DMS79 (cell line): ENCODE measurements at regions not wholly inside any gene's neighbourhood (a gene's known extent, or its start where the extent isn't known, plus 50 kb on each side); places are given as distances from the start of the nearest gene placed in this dataset.
A peak's percentile ranks its signal among the peaks of the same experiment; 100 is the strongest.

Source experiments
- DNase-seq: peaks from one replicate; lab custom pipeline; 2025; lab: John Stamatoyannopoulos, UW

GRCh38 chr7:67683628-67684027 is 687.0 kb downstream of the TYW1 start:
- DNase-seq = no peak

- no peak for DNase-seq
These were observed 694.1 kb downstream of the TYW1 start for GRCh38 chr7:67690700-67691099.

GRCh38 chr7:67692425-67692824 is 695.8 kb downstream of the TYW1 start:
- peak; percentile 2 for DNase-seq

DNA sequence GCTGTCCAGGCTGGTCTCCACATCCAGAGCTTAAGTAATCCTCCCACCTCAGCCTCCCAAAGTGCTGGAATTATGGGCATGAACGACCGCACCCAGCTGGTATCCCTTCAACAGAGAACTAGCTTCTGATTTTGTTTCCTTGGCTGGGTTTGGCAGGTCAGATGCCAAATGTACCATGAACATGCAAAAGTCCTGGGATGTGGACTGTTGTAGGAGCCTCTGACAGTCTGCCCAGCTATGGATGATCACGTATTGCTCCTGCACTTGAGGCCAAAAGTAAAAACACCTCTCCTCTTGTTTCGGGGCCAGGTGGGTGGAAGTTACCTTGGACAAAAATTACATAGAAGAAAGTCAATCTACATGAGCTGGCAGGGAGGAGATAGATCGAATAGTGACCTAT is 699.5 kb downstream of the TYW1 start:
- DNase-seq = no peak

GRCh38 chr7:67696878-67697277 is 700.2 kb downstream of the TYW1 start:
- DNase-seq = no peak

DNA sequence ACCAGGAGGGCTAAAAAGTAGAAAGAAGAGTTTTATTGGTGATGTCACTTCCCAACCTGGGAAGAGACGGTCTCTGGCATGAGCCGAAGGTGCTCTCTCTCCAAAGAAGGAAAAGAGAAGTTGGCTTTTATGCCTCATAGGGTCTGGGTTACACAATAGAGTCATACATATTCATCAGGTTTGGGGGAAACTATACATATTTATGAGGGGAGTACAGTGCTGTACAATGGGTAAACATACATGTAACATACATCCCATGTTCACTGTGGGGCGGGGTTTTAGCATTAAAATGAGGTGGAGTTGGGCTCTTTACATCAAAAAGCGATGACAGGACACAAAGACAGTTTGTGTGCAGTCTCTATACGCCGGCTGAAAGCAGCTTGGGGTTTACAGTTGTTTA is 701.7 kb downstream of the TYW1 start:
- no peak for DNase-seq

- no peak for DNase-seq
These were observed 709.2 kb downstream of the TYW1 start for GRCh38 chr7:67705850-67706249.

DNA sequence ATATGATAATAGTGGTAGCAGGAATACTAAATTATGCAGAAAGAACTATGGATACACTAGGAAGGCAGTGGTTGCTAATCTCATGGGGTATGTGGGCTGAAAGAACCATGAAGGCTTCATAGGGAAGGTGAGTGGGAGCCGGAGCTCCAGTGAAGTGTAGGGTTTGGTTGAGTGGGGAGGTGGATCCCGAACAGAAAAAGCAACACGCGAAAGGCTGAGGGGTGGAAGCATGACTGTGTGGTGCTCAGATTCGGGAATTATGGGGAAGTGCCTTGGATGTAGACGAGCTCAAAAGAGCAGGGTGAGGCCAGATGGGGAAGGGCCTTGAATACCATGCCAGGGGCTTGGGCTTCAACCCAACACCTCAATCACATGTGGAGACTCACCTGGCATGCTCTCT is 715.1 kb downstream of the TYW1 start:
- no peak for DNase-seq

- DNase-seq = no peak
These were observed 716.9 kb downstream of the TYW1 start for GRCh38 chr7:67713451-67714056.

- no peak for DNase-seq
These were observed 720.1 kb downstream of the TYW1 start for GRCh38 chr7:67716729-67717128.

GRCh38 chr7:67723591-67723990 is 727.0 kb downstream of the TYW1 start:
- DNase-seq = no peak

DNA sequence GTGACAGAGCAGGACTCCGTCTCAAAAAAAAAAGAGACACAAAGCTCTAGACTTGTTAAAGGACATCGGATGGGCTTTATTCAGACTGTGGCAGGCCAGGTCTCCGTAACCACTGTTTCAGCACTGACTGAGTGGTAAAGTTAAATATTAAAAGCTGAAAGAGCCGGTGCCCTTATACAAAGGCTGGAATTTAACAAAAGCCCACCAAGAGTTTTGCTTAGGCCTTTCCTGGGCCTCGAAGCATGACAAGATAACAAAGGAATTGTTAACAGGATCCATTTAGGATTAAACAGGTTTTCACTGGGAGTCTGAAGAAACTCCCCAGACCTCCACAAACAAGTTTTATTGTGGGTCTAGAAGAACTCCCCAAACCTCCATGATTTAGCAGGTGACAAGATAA is 727.8 kb downstream of the TYW1 start:
- no peak for DNase-seq

DNA sequence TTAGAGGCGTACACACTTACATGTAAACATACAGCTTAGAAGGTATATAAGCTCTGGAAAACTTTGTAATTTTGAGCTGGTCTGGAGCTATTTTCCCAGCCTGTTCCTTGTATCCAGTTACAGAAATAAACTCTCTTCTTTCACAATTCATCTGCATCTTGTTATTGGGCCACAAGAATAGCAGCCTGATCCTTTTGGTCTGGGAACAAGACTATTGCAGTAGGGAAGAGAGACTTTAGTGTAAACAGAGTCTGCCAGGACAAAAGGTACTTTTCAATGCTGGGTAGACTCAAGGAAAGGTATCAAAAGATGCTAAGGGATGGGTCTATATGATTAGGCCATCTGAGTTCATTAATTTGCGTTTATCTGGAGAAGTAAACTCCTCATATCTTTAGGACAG is 728.3 kb downstream of the TYW1 start:
- no peak for DNase-seq

- DNase-seq = no peak
These were observed 728.8 kb downstream of the TYW1 start for GRCh38 chr7:67725423-67725822.

DNA sequence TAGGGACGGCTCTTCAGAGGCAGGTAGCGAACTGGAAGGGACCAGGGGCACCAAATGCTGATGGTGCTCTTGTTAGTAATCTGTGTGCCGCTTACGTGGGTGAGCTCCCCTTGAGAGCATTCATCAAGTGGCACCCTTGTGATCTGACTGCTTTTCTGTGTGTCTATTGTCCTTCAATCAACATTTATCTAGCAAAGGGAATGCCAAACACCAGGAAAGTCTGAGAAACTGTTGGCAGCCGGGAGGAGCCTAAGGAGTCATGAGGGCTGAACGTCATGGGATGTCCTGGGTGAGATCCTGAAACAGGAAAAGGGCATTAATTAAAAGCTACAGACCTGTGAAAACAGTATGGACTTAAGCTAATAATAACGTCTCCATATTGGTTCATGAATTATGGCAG is 733.1 kb downstream of the TYW1 start:
- DNase-seq = no peak

- DNase-seq = no peak
These were observed 735.1 kb downstream of the TYW1 start for GRCh38 chr7:67731704-67732103.

DNA sequence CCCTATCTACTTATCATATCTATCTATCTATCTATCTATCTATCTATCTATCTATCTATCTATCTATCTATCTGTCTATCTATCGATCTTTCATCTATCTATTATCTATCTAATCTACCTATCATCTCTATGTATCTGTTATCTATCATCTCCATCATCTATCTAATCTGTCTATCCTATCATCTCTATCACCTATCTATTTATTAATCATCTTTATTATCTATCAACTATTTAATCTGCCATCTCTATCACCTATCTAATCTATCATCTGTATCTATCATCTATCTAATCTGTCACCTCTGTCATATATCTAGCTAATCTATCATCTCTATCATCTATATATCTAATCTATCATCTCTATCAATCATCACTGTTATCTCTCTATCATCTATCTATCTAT is 736.3 kb downstream of the TYW1 start:
- no peak for DNase-seq

DNA sequence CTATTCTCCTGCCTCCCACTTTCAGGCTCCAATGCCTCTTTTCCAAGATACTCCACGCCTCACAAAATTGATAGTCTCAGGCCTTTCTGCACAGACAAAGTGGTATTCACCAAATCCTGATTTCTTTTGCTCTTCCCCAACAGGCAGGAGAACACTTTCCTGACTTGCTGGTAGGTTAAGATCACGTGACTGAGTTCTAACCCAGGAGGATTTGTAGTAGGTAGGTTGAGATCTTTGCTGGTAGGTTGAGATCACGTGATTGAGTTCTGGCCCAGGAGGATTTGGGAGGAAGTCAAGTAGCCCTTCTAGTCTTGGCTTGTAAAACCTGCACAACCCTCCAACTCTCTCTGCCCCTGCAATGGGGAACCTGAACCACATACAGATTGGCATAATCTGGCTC is 741.5 kb downstream of the TYW1 start:
- no peak for DNase-seq

- no peak for DNase-seq
These were observed 742.3 kb downstream of the TYW1 start for GRCh38 chr7:67738958-67739357.

DNA sequence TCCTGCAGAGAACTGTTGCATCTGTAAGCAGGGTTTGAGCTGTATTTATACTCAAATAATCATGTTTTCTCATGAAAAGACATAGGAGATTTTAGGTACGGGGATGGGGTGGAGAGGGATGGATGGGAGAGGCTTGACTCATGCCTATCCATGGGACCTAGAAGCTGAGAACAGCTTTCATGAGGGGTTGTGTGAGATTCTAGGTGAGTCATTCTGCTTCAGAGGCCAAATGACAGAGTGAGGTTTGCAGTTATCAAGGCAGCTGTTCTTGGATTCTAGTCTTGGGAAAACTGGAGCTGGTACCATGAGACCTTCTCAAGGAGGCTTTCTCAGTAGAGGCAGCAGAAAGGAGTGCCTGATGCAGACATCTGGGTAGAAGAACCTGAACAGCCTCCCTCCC is 746.9 kb downstream of the TYW1 start:
- DNase-seq = no peak

DNA sequence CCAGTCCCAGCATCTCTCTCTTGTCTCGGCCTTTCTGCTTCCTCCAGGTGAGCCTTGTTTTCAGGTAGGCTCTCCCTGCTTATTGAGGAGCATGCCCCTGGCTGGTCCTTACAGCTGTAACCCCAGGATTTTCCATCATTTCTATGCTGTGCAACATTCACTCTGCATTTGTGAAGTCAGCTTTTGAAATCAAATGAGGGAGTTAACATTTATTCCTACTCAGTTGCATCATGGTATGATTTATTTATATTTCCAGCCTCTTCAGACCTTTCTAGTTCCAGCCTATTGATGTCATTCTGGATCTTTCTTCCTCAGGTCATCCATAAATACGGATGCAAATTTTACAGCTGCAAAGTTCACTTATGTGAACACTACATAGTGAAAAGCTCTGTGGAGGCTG is 755.6 kb downstream of the TYW1 start:
- no peak for DNase-seq

DNA sequence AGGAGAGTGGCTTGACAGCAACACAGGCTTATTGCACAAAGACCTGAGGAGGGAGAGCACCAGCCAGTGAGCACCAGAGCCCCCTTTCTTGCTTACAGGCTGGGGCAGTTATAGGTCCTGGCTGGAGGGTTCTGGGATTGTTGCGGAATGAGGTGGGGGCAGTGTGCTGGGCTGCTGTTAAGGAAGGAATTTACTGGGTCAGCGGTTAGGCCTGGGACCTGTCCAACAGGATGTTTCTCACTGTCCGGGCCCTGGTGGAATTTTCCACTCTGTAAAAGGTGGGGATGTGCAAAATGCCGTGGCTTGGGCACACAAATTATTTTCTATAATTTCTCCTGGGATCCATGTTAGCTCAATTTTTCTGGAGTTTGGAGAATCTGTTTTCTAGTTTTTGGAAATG is 757.3 kb downstream of the TYW1 start:
- no peak for DNase-seq

DNA sequence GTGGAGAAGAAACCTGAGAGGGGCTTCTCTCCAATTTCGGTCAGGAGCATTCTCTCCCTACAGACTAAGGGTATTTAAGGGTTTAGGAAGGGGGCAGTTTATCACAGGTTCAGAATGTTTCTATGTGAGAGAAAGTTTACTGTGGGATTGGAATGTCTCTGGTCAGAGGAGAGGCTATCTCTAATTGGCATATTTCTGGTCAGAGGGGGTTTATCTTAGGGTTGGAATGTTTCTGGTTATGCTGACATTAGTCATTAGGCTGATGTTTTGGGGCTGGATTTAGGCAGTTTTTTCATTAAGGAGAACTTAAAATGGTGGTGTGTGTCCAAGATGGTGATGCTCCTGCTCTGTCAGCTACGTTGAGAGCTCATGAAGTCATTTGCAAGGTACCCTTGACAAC is 758.0 kb downstream of the TYW1 start:
- DNase-seq = no peak

- DNase-seq = no peak
These were observed 761.9 kb downstream of the TYW1 start for GRCh38 chr7:67758551-67758950.

- DNase-seq = no peak
These were observed 764.3 kb downstream of the TYW1 start for GRCh38 chr7:67760971-67761370.
